Tibial nerve (tissue), 4 donors: ENCODE measurements at regions not wholly inside any gene's neighbourhood (a gene's known extent, or its start where the extent isn't known, plus 50 kb on each side); places are given as distances from the start of the nearest gene placed in this dataset.

Experiments
- CTCF ChIP-seq, 5 experiments: fragments of 200-600 bp in 3 of 5; fragments of 450-650 bp in 2 of 5; sonication (generic) in 3 of 5; IDR thresholded peaks; one replicate each; pipeline ENCODE4 v1.5.1; 2016 to 2019; ENCODE audit warnings: antibody characterized with exemption in 5 of 5, mild to moderate bottlenecking in 3 of 5, moderate library complexity in 2 of 5
- EP300 ChIP-seq, 2 donors: sonication (generic); formaldehyde crosslinking; IDR thresholded peaks; one replicate each; pipeline ENCODE4 v1.6.1; 2017; ENCODE audit warnings: antibody characterized with exemption in 2 of 2, mild to moderate bottlenecking in 1 of 2
- POLR2A ChIP-seq, 2 donors: fragments of 450-650 bp; IDR thresholded peaks; one replicate each; pipeline ENCODE4 v1.6.1; 2017; ENCODE audit warnings: antibody characterized with exemption in 2 of 2, mild to moderate bottlenecking in 2 of 2, moderate library complexity in 2 of 2

GRCh38 chr2:40548521-40548920 lies 96.6 kb upstream of the SLC8A1 start:
- TF ChIP-seq POLR2A (IDR thresholded peaks at IDR 0.05) (no peak), CTCF (IDR thresholded peaks at IDR 0.05) (no peak), EP300 (IDR thresholded peaks at IDR 0.05) (no peak)
